GM12865 (cell line): ENCODE measurements at regions not wholly inside any gene's neighbourhood (a gene's known extent, or its start where the extent isn't known, plus 50 kb on each side); places are given as distances from the start of the nearest gene placed in this dataset.
A peak's percentile ranks its signal among the peaks of the same experiment; 100 is the strongest.
"Not testable (repeated sequence)": the region's sequence is repeated elsewhere in the genome, so short reads cannot be mapped to it uniquely, and the experiment has no call there.

Experiments used
- DNase-seq: peaks from one replicate; pipeline ENCODE4 v3.0.0; 2010; ENCODE audit warnings: low read depth
- H3K4me3 ChIP-seq: 2 replicates; pipeline ENCODE4 v1.5.1; 2011; ENCODE audit warnings: mild to moderate bottlenecking, low read depth, low read length, control low read depth
- CTCF ChIP-seq: IDR thresholded peaks from 2 replicates; pipeline ENCODE4 v1.5.1; 2011; ENCODE audit warnings: low read length, control low read depth, low read depth, inconsistent platforms; ENCODE audit not compliant: insufficient read depth; ENCODE audit errors: missing control alignments

GRCh38 chr6:135117413-135117968 is 62.9 kb upstream of the HBS1L start:
- DNase-seq, result peak; percentile 82
- no peak for TF ChIP-seq CTCF
- no peak overlapping the region for H3K4me3 ChIP-seq

GRCh38 chr6:135116571-135116970 is 61.9 kb upstream of the HBS1L start:
- no peak for TF ChIP-seq CTCF

GRCh38 chr6:135115834-135116233 is 61.2 kb upstream of the HBS1L start:
- H3K4me3 ChIP-seq, result no peak overlapping the region
- DNase-seq, result peak; percentile 41
- no peak for TF ChIP-seq CTCF

More at GRCh38 chr6:135116571-135116970, 61.9 kb upstream of the HBS1L start:
- DNase-seq, result no peak
- no peak overlapping the region for H3K4me3 ChIP-seq

GRCh38 chr6:135115411-135115810 is 60.8 kb upstream of the HBS1L start:
- peak; percentile 30 for DNase-seq
- no peak for TF ChIP-seq CTCF
- H3K4me3 ChIP-seq, result no peak overlapping the region

GRCh38 chr6:135114355-135115145 is 59.9 kb upstream of the HBS1L start:
- no peak for TF ChIP-seq CTCF
- DNase-seq, result peak; percentile 81
- no peak overlapping the region for H3K4me3 ChIP-seq

- H3K4me3 ChIP-seq, result no peak overlapping the region
- DNase-seq, result no peak
- no peak for TF ChIP-seq CTCF
Observed at GRCh38 chr6:135113860-135114259, 59.2 kb upstream of the HBS1L start.

GRCh38 chr6:135112951-135113350 is 58.3 kb upstream of the HBS1L start:
- not testable (repeated sequence) for DNase-seq, H3K4me3 ChIP-seq

GRCh38 chr6:135110261-135110781 is 55.7 kb upstream of the HBS1L start:
- not testable (repeated sequence) for DNase-seq, H3K4me3 ChIP-seq
